HG02642 (cell line): ENCODE measurements at regions not wholly inside any gene's neighbourhood (a gene's known extent, or its start where the extent isn't known, plus 50 kb on each side); places are given as distances from the start of the nearest gene placed in this dataset.
"Not testable (repeated sequence)": the region's sequence is repeated elsewhere in the genome, so short reads cannot be mapped to it uniquely, and the experiment has no call there.

Experiments
- ATAC-seq: cut with Tn5 transposase; IDR thresholded peaks from one replicate; pipeline ENCODE4 v1.9.1; 2021; ENCODE audit warnings: mild to moderate bottlenecking; ENCODE audit not compliant: unreplicated experiment, poor library complexity

GRCh38 chr15:32536507-32537172, 56.6 kb upstream of the GOLGA8N start:
- peak; percentile 95 for ATAC-seq

- ATAC-seq = peak; percentile 38
Observed at GRCh38 chr15:32536057-32536493, 57.2 kb upstream of the GOLGA8N start.

- peak; percentile 31 for ATAC-seq
Observed at GRCh38 chr15:32535150-32535898, 57.9 kb upstream of the GOLGA8N start.

- ATAC-seq = not testable (repeated sequence)
Observed at GRCh38 chr15:32522900-32523299, 67.5 kb upstream of the GOLGA8O start.

- ATAC-seq = not testable (repeated sequence)
Observed at GRCh38 chr15:32522421-32522820, 67.0 kb upstream of the GOLGA8O start.

- not testable (repeated sequence) for ATAC-seq
Observed at GRCh38 chr15:32518976-32519375, 63.5 kb upstream of the GOLGA8O start.

- not testable (repeated sequence) for ATAC-seq
Observed at GRCh38 chr15:32518013-32518412, 62.6 kb upstream of the GOLGA8O start.

- not testable (repeated sequence) for ATAC-seq
Observed at GRCh38 chr15:32516954-32517353, 61.5 kb upstream of the GOLGA8O start.

GRCh38 chr15:32513378-32513777, 57.9 kb upstream of the GOLGA8O start:
- ATAC-seq = not testable (repeated sequence)

GRCh38 chr15:32510027-32510426, 54.6 kb upstream of the GOLGA8O start:
- not testable (repeated sequence) for ATAC-seq

GRCh38 chr15:32508081-32508480, 52.6 kb upstream of the GOLGA8O start:
- ATAC-seq = not testable (repeated sequence)

- ATAC-seq = not testable (repeated sequence)
Observed at GRCh38 chr15:32506787-32507186, 51.4 kb upstream of the GOLGA8O start.

- not testable (repeated sequence) for ATAC-seq
Observed at GRCh38 chr15:32505633-32506032, 50.2 kb upstream of the GOLGA8O start.
